Tibial nerve (tissue), 4 donors: ENCODE measurements at regions not wholly inside any gene's neighbourhood (a gene's known extent, or its start where the extent isn't known, plus 50 kb on each side); places are given as distances from the start of the nearest gene placed in this dataset.

Experiments used
- EP300 ChIP-seq, 2 donors: sonication (generic); formaldehyde crosslinking; IDR thresholded peaks; one replicate each; pipeline ENCODE4 v1.6.1; 2017; ENCODE audit warnings: antibody characterized with exemption in 2 of 2, mild to moderate bottlenecking in 1 of 2
- TF ChIP-seq, protein P1 (sequence below), 5 experiments: fragments of 200-600 bp in 3 of 5; fragments of 450-650 bp in 2 of 5; sonication (generic) in 3 of 5; IDR thresholded peaks; one replicate each; pipeline ENCODE4 v1.5.1; 2016 to 2019; ENCODE audit warnings: antibody characterized with exemption in 5 of 5, mild to moderate bottlenecking in 3 of 5, moderate library complexity in 2 of 5

DNA sequence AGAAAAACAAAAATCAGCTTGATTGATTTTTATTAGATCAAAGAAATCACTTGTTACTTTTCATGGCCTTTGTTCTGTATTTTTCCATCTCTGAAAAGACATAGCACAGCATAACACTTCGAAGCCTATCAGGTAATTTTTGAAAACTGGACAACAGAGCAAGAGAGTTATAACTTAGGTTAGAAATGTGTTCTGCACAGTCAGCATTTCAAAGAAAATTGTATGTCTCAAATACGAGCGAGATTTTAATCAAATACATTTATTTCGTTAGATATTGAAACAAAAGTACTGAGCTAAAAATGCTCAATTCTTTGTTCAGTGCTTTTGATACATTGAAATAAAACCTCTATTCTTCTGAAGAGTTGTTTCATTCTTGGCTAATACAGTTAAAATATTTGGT is 144.1 kb upstream of the SLC10A2 start:
- TF ChIP-seq, protein P1, sequence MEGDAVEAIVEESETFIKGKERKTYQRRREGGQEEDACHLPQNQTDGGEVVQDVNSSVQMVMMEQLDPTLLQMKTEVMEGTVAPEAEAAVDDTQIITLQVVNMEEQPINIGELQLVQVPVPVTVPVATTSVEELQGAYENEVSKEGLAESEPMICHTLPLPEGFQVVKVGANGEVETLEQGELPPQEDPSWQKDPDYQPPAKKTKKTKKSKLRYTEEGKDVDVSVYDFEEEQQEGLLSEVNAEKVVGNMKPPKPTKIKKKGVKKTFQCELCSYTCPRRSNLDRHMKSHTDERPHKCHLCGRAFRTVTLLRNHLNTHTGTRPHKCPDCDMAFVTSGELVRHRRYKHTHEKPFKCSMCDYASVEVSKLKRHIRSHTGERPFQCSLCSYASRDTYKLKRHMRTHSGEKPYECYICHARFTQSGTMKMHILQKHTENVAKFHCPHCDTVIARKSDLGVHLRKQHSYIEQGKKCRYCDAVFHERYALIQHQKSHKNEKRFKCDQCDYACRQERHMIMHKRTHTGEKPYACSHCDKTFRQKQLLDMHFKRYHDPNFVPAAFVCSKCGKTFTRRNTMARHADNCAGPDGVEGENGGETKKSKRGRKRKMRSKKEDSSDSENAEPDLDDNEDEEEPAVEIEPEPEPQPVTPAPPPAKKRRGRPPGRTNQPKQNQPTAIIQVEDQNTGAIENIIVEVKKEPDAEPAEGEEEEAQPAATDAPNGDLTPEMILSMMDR (IDR thresholded peaks at IDR 0.05) = no peak
- no peak for TF ChIP-seq EP300 (IDR thresholded peaks at IDR 0.05)
